Uterus (tissue), 3 donors: ENCODE measurements at regions not wholly inside any gene's neighbourhood (a gene's known extent, or its start where the extent isn't known, plus 50 kb on each side); places are given as distances from the start of the nearest gene placed in this dataset.

Source experiments
- DNase-seq, 2 donors: peaks; one replicate each; pipeline ENCODE4 v3.0.0-alpha.2; 2019 to 2020
- H3K27ac ChIP-seq, 2 donors: fragments of 200-600 bp; sonication (generic); 1 replicate in 1 of 2; 2 replicates in 1 of 2; pipeline ENCODE4 v1.5.1; 2016 to 2018
- H3K27me3 ChIP-seq, 2 donors: fragments of 200-600 bp; sonication (generic); one replicate each; pipeline ENCODE4 v1.5.1; 2018 to 2019; ENCODE audit warnings: control low read depth in 1 of 2
- H3K36me3 ChIP-seq, 2 donors: fragments of 200-600 bp; sonication (generic); one replicate each; pipeline ENCODE4 v1.5.1; 2019; ENCODE audit warnings: control low read depth in 1 of 2
- H3K4me1 ChIP-seq, 2 donors: fragments of 200-600 bp; sonication (generic); one replicate each; pipeline ENCODE4 v1.5.1; 2018 to 2019; ENCODE audit warnings: control low read depth in 1 of 2
- H3K4me3 ChIP-seq, 2 donors: fragments of 200-600 bp; sonication (generic); 1 replicate in 1 of 2; 2 replicates in 1 of 2; pipeline ENCODE4 v1.5.1; 2018 to 2019; ENCODE audit warnings: mild to moderate bottlenecking in 1 of 2
- H3K9me3 ChIP-seq, 2 donors: fragments of 200-600 bp; sonication (generic); one replicate each; pipeline ENCODE4 v1.5.1; 2019; ENCODE audit warnings: control low read depth in 1 of 2
- CTCF ChIP-seq, 4 experiments: fragments of 200-600 bp in 2 of 4; fragments of 450-650 bp in 2 of 4; sonication (generic) in 2 of 4; IDR thresholded peaks; one replicate each; pipeline ENCODE4 v1.5.1; 2016 to 2019; ENCODE audit warnings: antibody characterized with exemption in 4 of 4, mild to moderate bottlenecking in 2 of 4, moderate library complexity in 1 of 4
- POLR2A ChIP-seq, 2 donors: fragments of 450-650 bp; IDR thresholded peaks; one replicate each; pipeline ENCODE4 v1.6.1; 2016; ENCODE audit warnings: antibody characterized with exemption in 2 of 2, mild to moderate bottlenecking in 1 of 2, moderate library complexity in 1 of 2
- intact Hi-C: fragments of 100-400 bp; cut with DNase I; formaldehyde crosslinking; loops from one replicate; pipeline ENCODE4 v1.15.1; 2023; ENCODE audit warnings: low total_unique reads
- donor health status: DM: yes; HTN: yes; CAD: no.

DNA sequence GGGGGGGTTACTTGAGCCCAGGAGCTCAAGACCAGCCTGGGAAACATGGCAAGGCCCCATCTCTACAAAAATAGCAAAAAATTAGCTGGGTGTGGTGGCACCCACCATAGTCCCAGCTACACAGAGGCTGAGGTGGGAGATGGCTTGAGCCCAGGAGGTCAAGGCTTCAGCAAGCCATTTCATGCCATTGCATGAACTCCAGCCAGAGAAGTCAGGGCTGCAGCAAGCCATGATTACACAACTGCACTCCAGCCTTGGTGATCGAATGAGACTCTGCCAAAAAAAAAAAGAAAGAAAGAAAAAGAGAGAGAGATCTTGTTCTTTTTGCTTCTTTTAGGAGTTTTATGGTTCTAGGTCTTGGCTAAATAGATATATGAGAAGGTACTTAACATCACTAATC, 200.2 kb upstream of the PHYHIPL start:
- no peaks in the 10 kb centered on the region for H3K27me3 ChIP-seq
- no peak overlapping the region for H3K27ac ChIP-seq
- DNase-seq: no peak
- H3K4me3 ChIP-seq: no peak overlapping the region
- no peaks in the 10 kb centered on the region for H3K9me3 ChIP-seq
- intact Hi-C loops: no loop called here
- no peak for TF ChIP-seq CTCF (IDR thresholded peaks at IDR 0.05)
- TF ChIP-seq POLR2A (IDR thresholded peaks at IDR 0.05): no peak
- no peaks in the 10 kb centered on the region for H3K4me1 ChIP-seq
- no peaks in the 10 kb centered on the region for H3K36me3 ChIP-seq

DNA sequence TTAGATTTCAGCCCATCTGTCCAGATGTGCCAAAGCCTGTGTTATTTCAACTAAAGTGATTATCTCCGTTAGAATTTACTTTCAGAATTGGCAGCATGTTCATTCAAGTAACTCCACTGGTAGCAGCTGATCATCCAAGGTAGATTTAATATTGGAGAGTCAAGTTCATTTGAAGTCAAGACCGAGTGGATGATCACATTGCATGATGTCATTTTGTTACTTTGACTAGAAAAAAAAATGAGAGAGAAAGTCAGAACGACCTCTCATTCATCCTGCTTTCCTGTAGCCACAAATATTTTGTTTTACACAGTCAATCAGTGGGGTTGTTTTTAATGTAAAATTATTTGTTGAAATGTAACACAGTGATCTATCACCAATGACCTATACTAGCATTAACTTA, 196.7 kb upstream of the PHYHIPL start:
- no peaks in the 10 kb centered on the region for H3K4me1 ChIP-seq
- no peaks in the 10 kb centered on the region for H3K27me3 ChIP-seq
- intact Hi-C loops: no loop called here
- TF ChIP-seq POLR2A (IDR thresholded peaks at IDR 0.05): no peak
- TF ChIP-seq CTCF (IDR thresholded peaks at IDR 0.05): no peak
- no peak for DNase-seq
- no peak overlapping the region for H3K27ac ChIP-seq
- H3K36me3 ChIP-seq: no peaks in the 10 kb centered on the region
- H3K4me3 ChIP-seq: no peak overlapping the region
- H3K9me3 ChIP-seq: no peaks in the 10 kb centered on the region

GRCh38 chr10:58980826-58981415, 195.5 kb upstream of the PHYHIPL start:
- no peak for DNase-seq
- Histone ChIP-seq H3K9me3 (no peaks in the 10 kb centered on the region), H3K4me1 (no peaks in the 10 kb centered on the region), H3K36me3 (no peaks in the 10 kb centered on the region), H3K4me3 (no peak overlapping the region), H3K27me3 (no peaks in the 10 kb centered on the region), H3K27ac (no peak overlapping the region)
- TF ChIP-seq POLR2A (IDR thresholded peaks at IDR 0.05): no peak
- no peak for TF ChIP-seq CTCF (IDR thresholded peaks at IDR 0.05)
- intact Hi-C loops: no loop called here

DNA sequence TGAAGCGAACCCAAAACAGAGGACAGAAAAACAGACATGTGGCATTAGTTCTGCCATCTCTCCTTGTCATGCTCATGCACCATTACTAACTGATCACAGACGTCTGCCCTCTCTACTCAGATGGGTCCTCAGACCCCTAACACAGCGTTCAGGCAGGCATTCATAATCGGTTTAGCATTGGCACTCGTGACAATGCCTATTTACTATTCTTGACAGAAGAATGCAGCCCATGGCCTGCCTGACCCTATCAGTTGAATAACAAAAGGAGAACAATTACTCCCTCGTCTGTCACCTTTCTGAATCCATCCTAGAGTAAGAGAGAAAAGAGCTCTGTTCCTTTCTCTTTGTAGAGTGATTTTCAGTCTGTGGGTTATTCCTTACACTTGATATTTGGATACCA, 194.6 kb upstream of the PHYHIPL start:
- no peaks in the 10 kb centered on the region for H3K4me1 ChIP-seq

More for the DNA sequence above, 194.6 kb upstream of the PHYHIPL start:
- TF ChIP-seq CTCF (IDR thresholded peaks at IDR 0.05) (no peak), POLR2A (IDR thresholded peaks at IDR 0.05) (no peak)
- Histone ChIP-seq H3K27ac (no peak overlapping the region), H3K36me3 (no peaks in the 10 kb centered on the region), H3K27me3 (no peaks in the 10 kb centered on the region), H3K9me3 (no peaks in the 10 kb centered on the region), H3K4me3 (no peak overlapping the region)
- intact Hi-C loops: no loop called here
- DNase-seq: no peak
